ENCODE measurements at regions not wholly inside any gene's neighbourhood (a gene's known extent, or its start where the extent isn't known, plus 50 kb on each side); places are given as distances from the start of the nearest gene placed in this dataset.
"Not testable (repeated sequence)": the region's sequence is repeated elsewhere in the genome, so short reads cannot be mapped to it uniquely, and the experiment has no call there.

- no peak for TF ChIP-seq CTCF (IDR thresholded peaks at IDR 0.05; ENCODE audit: control extremely low read depth, extremely low read depth)
- no peak for DNase-seq
- Histone ChIP-seq H3K9me3 (ENCODE audit: control insufficient read depth in 4 of 4, insufficient read depth in 3 of 4, low read length in 3 of 4) (no peaks in the 10 kb centered on the region), H3K27me3 (ENCODE audit: control insufficient read depth in 3 of 3, insufficient read depth in 3 of 3, low read length in 2 of 3) (no peaks in the 10 kb centered on the region), H3K4me3 (no peak overlapping the region), H3K4me1 (ENCODE audit: control insufficient read depth in 5 of 5, insufficient read depth in 5 of 5, low read length in 5 of 5) (peaks cover 0 to 5% (median 0%) of the 10 kb centered on the region in 5 donors), H3K9ac (ENCODE audit: insufficient read depth in 1 of 2, low read length in 2 of 2) (no peak overlapping the region), H3K36me3 (ENCODE audit: control insufficient read depth in 4 of 4, insufficient read depth in 4 of 4, low read length in 4 of 4) (no peaks in the 10 kb centered on the region), H3K27ac (ENCODE audit: low read depth in 1 of 2, low read length in 1 of 2) (no peak overlapping the region)
- 97 to 99% methylated on average over 31 to 32 of the region's 32 CpGs for WGBS, 2 donors
- no peak for ATAC-seq (ENCODE audit: insufficient read depth, low FRiP score)
Measured at GRCh38 chr19:14277608-14278007, 71.6 kb upstream of the ADGRL1 start.

GRCh38 chr19:14275823-14276222, 69.9 kb upstream of the ADGRL1 start:
- not testable (repeated sequence) for H3K27ac ChIP-seq (ENCODE audit: low read depth in 1 of 2, low read length in 1 of 2); H3K9ac ChIP-seq (ENCODE audit: insufficient read depth in 1 of 2, low read length in 2 of 2); H3K36me3 ChIP-seq (ENCODE audit: control insufficient read depth in 4 of 4, insufficient read depth in 4 of 4, low read length in 4 of 4); ATAC-seq (ENCODE audit: insufficient read depth, low FRiP score); H3K27me3 ChIP-seq (ENCODE audit: control insufficient read depth in 3 of 3, insufficient read depth in 3 of 3, low read length in 2 of 3); H3K4me3 ChIP-seq; H3K9me3 ChIP-seq (ENCODE audit: control insufficient read depth in 4 of 4, insufficient read depth in 3 of 4, low read length in 3 of 4); H3K4me1 ChIP-seq (ENCODE audit: control insufficient read depth in 5 of 5, insufficient read depth in 5 of 5, low read length in 5 of 5); DNase-seq
- WGBS, 2 donors: 83 to 88% methylated on average over 5 of the region's 5 CpGs

- H3K9me3 ChIP-seq (ENCODE audit: control insufficient read depth in 4 of 4, insufficient read depth in 3 of 4, low read length in 3 of 4): peaks cover 0 to 2% (median 0%) of the 10 kb centered on the region in 4 donors
- DNase-seq (no peak), ATAC-seq (ENCODE audit: insufficient read depth, low FRiP score) (no peak)
- TF ChIP-seq CTCF (IDR thresholded peaks at IDR 0.05; ENCODE audit: control extremely low read depth, extremely low read depth): no peak
- H3K4me1 ChIP-seq (ENCODE audit: control insufficient read depth in 5 of 5, insufficient read depth in 5 of 5, low read length in 5 of 5): peaks cover 0 to 5% (median 0%) of the 10 kb centered on the region in 5 donors
- H3K36me3 ChIP-seq (ENCODE audit: control insufficient read depth in 4 of 4, insufficient read depth in 4 of 4, low read length in 4 of 4): no peaks in the 10 kb centered on the region
- H3K9ac ChIP-seq (ENCODE audit: insufficient read depth in 1 of 2, low read length in 2 of 2): no peak overlapping the region
- H3K4me3 ChIP-seq: no peak overlapping the region
- no peak overlapping the region for H3K27ac ChIP-seq (ENCODE audit: low read depth in 1 of 2, low read length in 1 of 2)
- no peaks in the 10 kb centered on the region for H3K27me3 ChIP-seq (ENCODE audit: control insufficient read depth in 3 of 3, insufficient read depth in 3 of 3, low read length in 2 of 3)
- 96 to 98% methylated on average over 4 of the region's 4 CpGs for WGBS, 2 donors
Measured at GRCh38 chr19:14272623-14273022, 66.7 kb upstream of the ADGRL1 start.

- DNase-seq: no peak
- 33 to 55% methylated on average over 1 of the region's 1 CpG for WGBS, 2 donors
- Histone ChIP-seq H3K27ac (ENCODE audit: low read depth in 1 of 2, low read length in 1 of 2) (no peak overlapping the region), H3K4me1 (ENCODE audit: control insufficient read depth in 5 of 5, insufficient read depth in 5 of 5, low read length in 5 of 5) (peaks cover 0 to 5% (median 0%) of the 10 kb centered on the region in 5 donors), H3K4me3 (no peak overlapping the region), H3K9ac (ENCODE audit: insufficient read depth in 1 of 2, low read length in 2 of 2) (no peak overlapping the region), H3K36me3 (ENCODE audit: control insufficient read depth in 4 of 4, insufficient read depth in 4 of 4, low read length in 4 of 4) (no peaks in the 10 kb centered on the region), H3K27me3 (ENCODE audit: control insufficient read depth in 3 of 3, insufficient read depth in 3 of 3, low read length in 2 of 3) (peaks cover 0 to 3% (median 0%) of the 10 kb centered on the region in 3 donors), H3K9me3 (ENCODE audit: control insufficient read depth in 4 of 4, insufficient read depth in 3 of 4, low read length in 3 of 4) (peaks cover 0 to 7% (median 0%) of the 10 kb centered on the region in 4 donors)
- no peak for ATAC-seq (ENCODE audit: insufficient read depth, low FRiP score)
- TF ChIP-seq CTCF (IDR thresholded peaks at IDR 0.05; ENCODE audit: control extremely low read depth, extremely low read depth): no peak
Measured at GRCh38 chr19:14271840-14272239, 65.9 kb upstream of the ADGRL1 start.

GRCh38 chr19:14270557-14270956, 64.6 kb upstream of the ADGRL1 start:
- H3K9me3 ChIP-seq (ENCODE audit: control insufficient read depth in 4 of 4, insufficient read depth in 3 of 4, low read length in 3 of 4); H3K9ac ChIP-seq (ENCODE audit: insufficient read depth in 1 of 2, low read length in 2 of 2); H3K36me3 ChIP-seq (ENCODE audit: control insufficient read depth in 4 of 4, insufficient read depth in 4 of 4, low read length in 4 of 4); ATAC-seq (ENCODE audit: insufficient read depth, low FRiP score); H3K27me3 ChIP-seq (ENCODE audit: control insufficient read depth in 3 of 3, insufficient read depth in 3 of 3, low read length in 2 of 3); H3K4me3 ChIP-seq; DNase-seq; H3K27ac ChIP-seq (ENCODE audit: low read depth in 1 of 2, low read length in 1 of 2); H3K4me1 ChIP-seq (ENCODE audit: control insufficient read depth in 5 of 5, insufficient read depth in 5 of 5, low read length in 5 of 5): not testable (repeated sequence)
- WGBS, 2 donors: 92 to 95% methylated on average over 4 of the region's 4 CpGs

Data from lung (tissue), 11 donors.